ENCODE measurements at regions not wholly inside any gene's neighbourhood (a gene's known extent, or its start where the extent isn't known, plus 50 kb on each side); places are given as distances from the start of the nearest gene placed in this dataset.
"Not testable (repeated sequence)": the region's sequence is repeated elsewhere in the genome, so short reads cannot be mapped to it uniquely, and the experiment has no call there.

GRCh38 chr7:85708221-85708620 is 521.4 kb upstream of the SEMA3D start:
- no peak for DNase-seq

GRCh38 chr7:85705076-85705475 is 518.2 kb upstream of the SEMA3D start:
- no peak for DNase-seq

DNA sequence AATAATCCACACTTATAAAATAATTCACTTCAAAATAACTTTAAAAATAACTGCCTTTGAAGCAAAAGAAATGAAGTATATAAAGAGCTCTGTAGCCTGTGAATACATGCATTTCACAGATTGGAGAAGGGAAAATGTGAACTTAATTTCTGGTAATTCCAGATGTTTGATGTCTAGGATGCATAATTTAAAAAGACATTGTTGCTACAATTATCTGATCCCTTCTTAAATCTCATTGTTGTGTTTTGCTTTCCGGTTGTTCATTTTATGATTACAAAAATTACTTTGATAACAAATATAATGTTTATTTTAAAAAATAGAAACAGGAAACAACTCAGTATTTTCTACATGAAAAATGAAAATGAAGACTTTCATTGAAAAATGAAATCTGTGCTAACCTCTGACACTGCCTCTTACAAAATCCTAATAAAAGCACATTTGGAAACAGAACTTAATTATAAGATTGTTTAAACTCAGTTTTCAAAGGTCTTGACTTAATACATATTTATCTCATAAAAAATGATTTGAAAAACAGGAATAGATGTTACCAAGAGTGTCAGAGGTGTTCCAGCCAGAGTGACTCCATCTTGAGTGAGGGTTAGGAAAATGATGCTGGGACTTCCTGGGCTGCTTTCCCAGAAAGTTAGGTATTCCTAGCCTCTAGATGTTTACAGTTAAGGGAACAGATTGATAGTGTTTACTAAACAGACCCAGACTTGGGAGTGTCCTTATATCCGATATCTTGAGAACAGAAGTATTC is 516.6 kb upstream of the SEMA3D start:
- DNase-seq: no peak

DNA sequence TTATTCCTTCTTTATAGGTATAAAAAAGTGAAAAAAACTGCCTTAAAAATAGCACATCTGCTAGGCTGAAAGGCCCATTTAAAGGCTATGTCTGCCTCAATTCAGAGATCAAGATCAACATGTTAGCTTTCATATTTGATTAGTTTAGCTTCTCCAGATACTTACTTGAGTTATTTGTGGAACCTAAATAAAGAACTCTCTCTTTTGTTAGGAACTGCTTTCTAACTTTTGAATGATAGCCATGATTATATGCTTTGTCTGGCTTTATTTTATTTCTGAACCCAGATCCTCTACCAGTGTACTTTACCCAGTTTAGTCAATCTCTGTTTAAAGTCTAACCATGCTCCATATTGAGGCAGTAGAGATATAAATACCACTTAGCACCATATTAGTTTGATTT is 515.5 kb upstream of the SEMA3D start:
- DNase-seq: no peak

- DNase-seq: no peak
Observed at GRCh38 chr7:85699482-85699881, 512.6 kb upstream of the SEMA3D start.

- no peak for DNase-seq
Observed at GRCh38 chr7:85695533-85695932, 508.7 kb upstream of the SEMA3D start.

GRCh38 chr7:85695041-85695440 is 508.2 kb upstream of the SEMA3D start:
- no peak for DNase-seq

DNA sequence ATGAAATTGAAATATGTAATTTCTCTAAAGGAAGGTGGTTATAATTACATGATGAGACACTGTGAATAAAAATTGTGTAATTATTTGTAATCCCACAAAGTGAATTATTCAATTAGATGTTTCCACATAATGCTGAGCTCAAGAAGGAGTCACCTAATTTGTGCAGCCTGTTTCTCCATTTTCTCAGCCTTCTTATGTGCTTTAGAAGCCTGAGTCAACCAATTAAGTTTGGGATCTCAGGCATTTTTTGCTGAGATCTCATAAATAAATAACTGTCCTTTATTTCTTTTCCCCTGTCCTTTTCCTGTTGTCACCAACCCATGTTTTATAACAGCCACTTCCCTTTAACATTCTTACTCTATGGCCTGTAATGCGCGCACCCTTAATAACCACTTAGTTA is 506.5 kb upstream of the SEMA3D start:
- DNase-seq: no peak

DNA sequence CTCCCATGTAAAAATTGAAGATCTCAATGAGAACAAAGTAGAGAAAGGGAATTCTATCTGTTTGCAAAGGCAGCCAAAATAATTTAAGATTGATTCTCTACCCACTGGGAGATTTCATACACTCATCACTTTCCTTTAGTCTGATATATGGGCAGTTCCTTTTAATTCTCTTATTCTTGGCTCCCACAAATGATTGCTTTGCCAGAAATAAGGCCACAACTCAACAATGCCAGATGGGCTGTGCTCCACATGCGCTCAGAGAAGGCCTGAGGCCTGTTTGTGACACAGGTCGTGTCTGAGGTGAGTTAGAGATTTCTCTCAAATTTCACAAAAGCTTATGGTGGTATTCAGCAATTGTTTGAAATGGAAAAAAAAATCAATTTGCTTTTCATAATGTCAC is 501.9 kb upstream of the SEMA3D start:
- no peak for DNase-seq

- no peak for DNase-seq
Observed at GRCh38 chr7:85686401-85687181, 499.7 kb upstream of the SEMA3D start.

GRCh38 chr7:85685901-85686300 is 499.0 kb upstream of the SEMA3D start:
- no peak for DNase-seq

GRCh38 chr7:85682833-85683620 is 496.2 kb upstream of the SEMA3D start:
- no peak for DNase-seq

DNA sequence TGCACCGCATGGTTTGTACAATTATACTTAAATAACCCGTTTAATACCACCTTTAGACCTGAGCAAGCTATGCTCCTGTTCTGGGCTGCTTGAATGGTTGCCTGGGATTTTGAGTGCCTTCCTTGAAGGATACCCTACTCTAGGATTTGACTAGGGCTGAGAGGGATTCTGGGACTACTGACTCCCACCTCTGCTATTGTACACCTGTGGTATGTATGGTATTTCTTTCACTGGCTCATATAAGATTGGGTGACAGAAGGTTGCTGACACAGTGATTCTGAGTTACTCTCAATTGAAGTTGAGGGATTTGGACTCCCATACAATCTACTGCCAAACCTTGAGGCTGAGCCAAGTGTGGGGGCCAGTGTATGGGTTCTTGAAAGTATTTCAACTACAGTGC is 494.4 kb upstream of the SEMA3D start:
- DNase-seq: no peak

DNA sequence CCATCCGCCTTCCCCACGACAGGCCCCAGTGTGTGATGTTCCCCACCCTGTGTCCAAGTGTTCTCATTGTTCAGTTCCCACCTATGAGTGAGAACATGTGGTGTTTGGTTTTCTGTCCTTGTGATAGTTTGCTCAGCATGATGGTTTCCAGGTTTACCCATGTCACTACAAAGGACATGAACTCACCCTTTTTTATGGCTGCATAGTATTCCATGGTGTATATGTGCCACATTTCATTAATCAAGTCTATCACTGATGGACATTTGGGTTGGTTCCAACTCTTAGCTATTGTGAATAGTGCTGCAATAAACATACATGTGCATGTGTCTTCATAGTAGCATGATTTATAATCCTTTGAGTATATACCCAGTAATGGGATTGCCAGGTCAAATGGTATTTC is 488.2 kb upstream of the SEMA3D start:
- DNase-seq: not testable (repeated sequence)

- no peak for DNase-seq
Observed at GRCh38 chr7:85673876-85674275, 487.0 kb upstream of the SEMA3D start.

DNA sequence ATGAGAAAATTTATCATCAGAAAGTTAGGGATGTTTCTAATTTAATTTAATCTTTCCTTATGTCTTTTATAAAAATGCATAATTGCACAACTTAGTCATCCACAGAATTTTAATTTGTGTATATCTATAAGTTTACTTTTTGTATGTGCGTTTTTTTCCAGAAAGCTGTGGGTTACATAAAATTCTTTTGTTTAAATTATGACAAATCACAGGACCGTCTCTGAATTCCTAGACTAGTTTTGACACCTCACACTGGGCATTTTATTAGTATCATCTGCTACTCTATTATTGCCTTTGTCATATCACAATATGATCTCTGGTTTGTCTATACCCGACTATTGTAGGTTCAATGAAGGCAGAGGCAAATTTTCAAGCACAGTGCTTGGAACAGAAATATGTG is 482.4 kb upstream of the SEMA3D start:
- no peak for DNase-seq

- DNase-seq: no peak
Observed at GRCh38 chr7:85664341-85664740, 477.5 kb upstream of the SEMA3D start.

- no peak for DNase-seq
Observed at GRCh38 chr7:85659364-85659763, 472.5 kb upstream of the SEMA3D start.

DNA sequence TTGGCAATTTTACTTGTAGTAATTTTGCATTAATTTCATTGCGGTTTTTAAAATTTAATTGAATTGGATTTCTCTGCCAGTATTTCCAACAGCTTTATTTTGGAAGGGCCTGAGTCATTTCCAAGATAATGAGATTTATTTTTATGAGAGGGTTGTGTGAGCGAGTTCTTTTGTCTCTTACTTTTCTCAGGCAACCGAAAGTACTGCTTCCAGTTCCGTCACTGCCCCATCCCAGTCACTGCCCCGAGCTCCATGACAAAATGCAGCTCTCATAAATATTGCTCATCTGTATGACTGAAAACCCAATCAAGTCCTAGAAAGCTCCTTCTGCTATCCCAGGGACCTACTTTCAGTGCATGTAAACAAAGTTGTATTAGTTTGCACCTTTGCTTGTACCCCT is 468.4 kb upstream of the SEMA3D start:
- DNase-seq: no peak

DNA sequence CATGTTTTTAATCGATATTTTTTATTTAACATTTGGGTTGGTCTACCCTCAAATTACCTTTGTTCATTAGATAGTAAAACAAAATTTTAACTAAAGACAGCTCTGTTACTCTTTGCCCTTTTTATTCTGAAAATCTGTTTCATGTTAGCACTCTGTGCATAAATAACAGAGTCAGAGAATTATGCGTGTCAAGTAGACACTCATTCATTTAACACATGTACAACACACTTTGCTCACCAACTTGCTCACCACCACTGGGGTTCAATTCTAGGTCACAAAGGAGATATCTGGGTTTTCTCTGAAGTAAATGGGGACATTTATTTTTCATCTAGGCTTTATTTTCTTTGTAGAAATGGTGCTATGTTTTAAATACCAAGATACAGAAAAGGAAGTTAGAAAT is 457.4 kb upstream of the SEMA3D start:
- no peak for DNase-seq

GRCh38 chr7:85641331-85641730 is 454.5 kb upstream of the SEMA3D start:
- no peak for DNase-seq

DNA sequence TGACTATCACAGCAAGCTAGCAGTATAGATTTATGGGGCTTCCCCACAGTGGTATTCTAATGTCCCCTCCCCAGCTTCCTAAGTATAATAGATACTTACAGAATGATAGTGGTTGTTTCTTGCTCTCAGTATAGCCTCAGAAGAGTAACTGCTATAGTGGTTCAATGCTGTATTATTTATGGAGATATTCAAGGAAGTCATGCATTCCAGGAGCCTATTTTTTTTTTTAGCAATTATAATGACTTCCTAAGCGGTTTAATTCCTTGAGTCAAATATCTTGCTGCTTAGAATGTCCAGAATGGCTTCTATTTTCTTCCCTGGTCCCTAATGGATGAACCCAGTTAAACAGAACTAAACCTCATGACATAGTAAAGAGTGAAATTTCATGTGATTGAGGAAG is 451.5 kb upstream of the SEMA3D start:
- DNase-seq: no peak

- DNase-seq: no peak
Observed at GRCh38 chr7:85634951-85635350, 448.1 kb upstream of the SEMA3D start.

Measured in NCI-H187 (cell line).